Cardiac muscle cell (in vitro differentiated cells and primary cell): ENCODE measurements at regions not wholly inside any gene's neighbourhood (a gene's known extent, or its start where the extent isn't known, plus 50 kb on each side); places are given as distances from the start of the nearest gene placed in this dataset.
A peak's percentile ranks its signal among the peaks of the same experiment; 100 is the strongest.

ENCODE experiments used
- DNase-seq, 2 donors: peaks; one replicate each; pipeline versions ENCODE4 v3.0.0 to v3.0.0-alpha.2; 2010 to 2017; ENCODE audit warnings: low read depth in 1 of 2, low spot score in 1 of 2
- H3K27ac ChIP-seq: fragments of 200-600 bp; sonication (generic); 2 replicates; pipeline ENCODE4 v1.5.1; 2016
- H3K27me3 ChIP-seq: fragments of 200-600 bp; sonication (generic); 2 replicates; pipeline ENCODE4 v1.6.0; 2016; ENCODE audit warnings: control low read depth
- H3K36me3 ChIP-seq: fragments of 200-600 bp; sonication (generic); 2 replicates; pipeline ENCODE4 v1.5.1; 2016; ENCODE audit warnings: control low read depth
- H3K4me1 ChIP-seq: fragments of 200-600 bp; sonication (generic); 2 replicates; pipeline ENCODE4 v1.8.1; 2017; ENCODE audit warnings: low read depth, mild to moderate bottlenecking, mixed run types
- H3K4me3 ChIP-seq: fragments of 200-600 bp; sonication (generic); 2 replicates; pipeline ENCODE4 v1.5.1; 2016; ENCODE audit warnings: mild to moderate bottlenecking
- H3K9me3 ChIP-seq: fragments of 200-600 bp; sonication (generic); 2 replicates; pipeline ENCODE4 v1.5.1; 2017; ENCODE audit warnings: low read depth, mild to moderate bottlenecking, control low read depth
- TF ChIP-seq, protein P1 (sequence below): IDR thresholded peaks from 2 replicates; pipeline ENCODE4 v1.5.1; 2012; ENCODE audit warnings: low read depth, mild to moderate bottlenecking, low read length

DNA sequence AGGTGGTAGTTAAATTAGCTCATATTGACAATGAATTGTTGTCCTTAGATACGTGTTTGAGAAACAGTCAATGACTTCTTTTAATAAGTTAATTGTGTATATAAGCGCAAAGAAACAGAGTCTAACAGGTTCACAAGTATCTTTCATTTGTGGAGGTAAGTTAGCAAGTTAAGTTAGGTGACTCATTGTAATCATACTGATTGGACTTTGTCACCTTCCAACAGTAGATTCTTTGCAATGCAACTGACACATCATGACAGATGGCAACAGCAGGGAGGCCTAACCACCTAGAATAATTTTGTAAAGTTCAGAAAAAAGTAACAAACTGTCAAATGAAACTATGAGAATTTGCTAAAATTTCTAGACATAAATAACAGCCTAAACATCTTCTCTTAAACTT lies 207.6 kb upstream of the PITX2 start:
- no peak for DNase-seq
- Histone ChIP-seq H3K27ac (no peak overlapping the region), H3K4me1 (no peaks in the 10 kb centered on the region), H3K9me3 (no peaks in the 10 kb centered on the region), H3K4me3 (no peak overlapping the region), H3K36me3 (no peaks in the 10 kb centered on the region), H3K27me3 (no peaks in the 10 kb centered on the region)
- TF ChIP-seq, protein P1, sequence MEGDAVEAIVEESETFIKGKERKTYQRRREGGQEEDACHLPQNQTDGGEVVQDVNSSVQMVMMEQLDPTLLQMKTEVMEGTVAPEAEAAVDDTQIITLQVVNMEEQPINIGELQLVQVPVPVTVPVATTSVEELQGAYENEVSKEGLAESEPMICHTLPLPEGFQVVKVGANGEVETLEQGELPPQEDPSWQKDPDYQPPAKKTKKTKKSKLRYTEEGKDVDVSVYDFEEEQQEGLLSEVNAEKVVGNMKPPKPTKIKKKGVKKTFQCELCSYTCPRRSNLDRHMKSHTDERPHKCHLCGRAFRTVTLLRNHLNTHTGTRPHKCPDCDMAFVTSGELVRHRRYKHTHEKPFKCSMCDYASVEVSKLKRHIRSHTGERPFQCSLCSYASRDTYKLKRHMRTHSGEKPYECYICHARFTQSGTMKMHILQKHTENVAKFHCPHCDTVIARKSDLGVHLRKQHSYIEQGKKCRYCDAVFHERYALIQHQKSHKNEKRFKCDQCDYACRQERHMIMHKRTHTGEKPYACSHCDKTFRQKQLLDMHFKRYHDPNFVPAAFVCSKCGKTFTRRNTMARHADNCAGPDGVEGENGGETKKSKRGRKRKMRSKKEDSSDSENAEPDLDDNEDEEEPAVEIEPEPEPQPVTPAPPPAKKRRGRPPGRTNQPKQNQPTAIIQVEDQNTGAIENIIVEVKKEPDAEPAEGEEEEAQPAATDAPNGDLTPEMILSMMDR, result no peak

- DNase-seq, result no peak
- no peak overlapping the region for H3K4me3 ChIP-seq
- no peaks in the 10 kb centered on the region for H3K4me1 ChIP-seq
- H3K27ac ChIP-seq, result no peak overlapping the region
- no peaks in the 10 kb centered on the region for H3K27me3 ChIP-seq
- H3K9me3 ChIP-seq, result no peaks in the 10 kb centered on the region
- H3K36me3 ChIP-seq, result no peaks in the 10 kb centered on the region
- TF ChIP-seq, protein P1, result no peak
These were observed 215.1 kb upstream of the PITX2 start for GRCh38 chr4:110837896-110838450.

GRCh38 chr4:110840221-110840654 lies 217.4 kb upstream of the PITX2 start:
- no peaks in the 10 kb centered on the region for H3K27me3 ChIP-seq
- no peaks in the 10 kb centered on the region for H3K9me3 ChIP-seq
- peak in 1 of 2 donors; percentile 47 for DNase-seq
- no peak overlapping the region for H3K4me3 ChIP-seq
- H3K4me1 ChIP-seq, result no peaks in the 10 kb centered on the region
- H3K27ac ChIP-seq, result no peak overlapping the region
- TF ChIP-seq, protein P1, result no peak
- H3K36me3 ChIP-seq, result no peaks in the 10 kb centered on the region

DNA sequence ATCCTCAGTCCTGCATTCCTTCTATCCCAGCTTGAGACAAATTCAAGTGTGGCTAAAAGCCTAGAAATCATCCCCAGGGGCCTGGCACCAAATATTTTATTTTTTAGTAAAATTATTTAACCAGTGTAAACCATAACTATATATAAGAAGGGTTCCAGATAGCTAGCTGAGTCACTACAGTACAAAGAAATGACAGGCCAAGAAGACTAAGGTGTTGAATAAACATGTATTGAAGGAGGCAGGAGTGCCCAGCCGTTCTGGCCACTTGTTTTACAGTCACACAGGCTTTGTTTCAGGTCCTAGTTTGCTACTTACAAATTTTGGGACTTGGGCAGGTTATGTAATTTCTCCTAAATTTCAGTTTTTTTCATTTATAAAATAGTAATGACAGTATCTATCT lies 225.9 kb upstream of the PITX2 start:
- TF ChIP-seq, protein P1, result no peak
- no peak overlapping the region for H3K27ac ChIP-seq
- no peak overlapping the region for H3K4me3 ChIP-seq

DNA sequence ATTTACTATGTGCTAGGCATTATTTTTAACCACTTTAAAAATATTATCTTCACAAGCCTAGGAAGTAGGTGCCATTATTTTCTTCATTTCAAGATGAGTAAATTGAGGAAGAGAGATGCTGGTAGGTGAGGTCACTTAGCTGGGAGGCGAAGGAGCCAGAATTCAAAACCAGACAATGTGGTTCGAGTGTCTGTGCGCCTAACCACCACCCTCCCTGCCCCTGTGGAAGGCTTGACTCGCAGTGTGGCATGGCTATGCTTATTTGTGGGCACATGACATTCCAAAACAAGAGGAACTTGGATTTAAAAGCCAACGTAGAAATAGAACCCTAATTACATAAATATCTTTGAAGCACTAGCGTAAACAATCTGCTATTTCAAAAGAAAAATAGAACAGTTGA lies 226.6 kb upstream of the PITX2 start:
- Histone ChIP-seq H3K27me3 (no peaks in the 10 kb centered on the region), H3K9me3 (no peaks in the 10 kb centered on the region), H3K4me1 (peaks cover 20% of the 10 kb centered on the region), H3K4me3 (no peak overlapping the region), H3K27ac (no peak overlapping the region), H3K36me3 (no peaks in the 10 kb centered on the region)
- DNase-seq, result no peak
- TF ChIP-seq, protein P1, result no peak

More for the DNA sequence above, 225.9 kb upstream of the PITX2 start:
- no peaks in the 10 kb centered on the region for H3K36me3 ChIP-seq
- no peaks in the 10 kb centered on the region for H3K9me3 ChIP-seq
- peaks cover 20% of the 10 kb centered on the region for H3K4me1 ChIP-seq
- no peaks in the 10 kb centered on the region for H3K27me3 ChIP-seq
- no peak for DNase-seq
